IgD-negative memory B cell (primary cell): ENCODE measurements at regions not wholly inside any gene's neighbourhood (a gene's known extent, or its start where the extent isn't known, plus 50 kb on each side); places are given as distances from the start of the nearest gene placed in this dataset.
A peak's percentile ranks its signal among the peaks of the same experiment; 100 is the strongest.

Experiments
- H3K27ac Mint-ChIP-seq, 3 donors: one replicate each; pipeline ENCODE4 v1.8.0; 2020 to 2022; ENCODE audit warnings: mild to moderate bottlenecking in 3 of 3, mixed read lengths in 3 of 3, moderate library complexity in 1 of 3
- H3K27me3 Mint-ChIP-seq: one replicate; pipeline ENCODE4 v1.8.0; 2021; ENCODE audit warnings: mixed read lengths
- H3K36me3 Mint-ChIP-seq: one replicate; pipeline ENCODE4 v1.8.0; 2020; ENCODE audit warnings: mild to moderate bottlenecking, mixed read lengths
- H3K4me1 Mint-ChIP-seq, 3 donors: one replicate each; pipeline ENCODE4 v1.8.0; 2020 to 2022; ENCODE audit warnings: mixed read lengths in 3 of 3, mild to moderate bottlenecking in 1 of 3
- H3K4me3 Mint-ChIP-seq, 4 donors: one replicate each; pipeline ENCODE4 v1.8.0; 2020 to 2022; ENCODE audit warnings: mild to moderate bottlenecking in 4 of 4, mixed read lengths in 4 of 4, moderate library complexity in 3 of 4
- H3K9me3 Mint-ChIP-seq, 3 donors: one replicate each; pipeline ENCODE4 v1.8.0; 2020 to 2021; ENCODE audit warnings: mixed read lengths in 3 of 3, mild to moderate bottlenecking in 1 of 3

- no peak overlapping the region for H3K4me3 Mint-ChIP-seq
- no peaks in the 10 kb centered on the region for H3K36me3 Mint-ChIP-seq
- H3K27ac Mint-ChIP-seq: no peak overlapping the region
- H3K27me3 Mint-ChIP-seq: no peaks in the 10 kb centered on the region
- no peaks in the 10 kb centered on the region for H3K4me1 Mint-ChIP-seq
- no peaks in the 10 kb centered on the region for H3K9me3 Mint-ChIP-seq
Measured at GRCh38 chr2:180307096-180307495, 300.0 kb upstream of the CWC22 start.

- no peaks in the 10 kb centered on the region for H3K9me3 Mint-ChIP-seq
- no peaks in the 10 kb centered on the region for H3K4me1 Mint-ChIP-seq
- no peaks in the 10 kb centered on the region for H3K36me3 Mint-ChIP-seq
- no peak overlapping the region for H3K4me3 Mint-ChIP-seq
- no peak overlapping the region for H3K27ac Mint-ChIP-seq
- H3K27me3 Mint-ChIP-seq: peaks cover 2% of the 10 kb centered on the region
Measured at GRCh38 chr2:180306346-180306745, 299.2 kb upstream of the CWC22 start.

- Mint-ChIP-seq H3K27me3 (no peaks in the 10 kb centered on the region), H3K9me3 (peaks cover 0 to 15% (median 3%) of the 10 kb centered on the region in 3 donors), H3K4me3 (no peak overlapping the region), H3K27ac (no peak overlapping the region), H3K4me1 (peaks cover 0 to 4% (median 0%) of the 10 kb centered on the region in 3 donors), H3K36me3 (no peaks in the 10 kb centered on the region)
Measured at GRCh38 chr2:180291552-180292421, 284.7 kb upstream of the CWC22 start.

GRCh38 chr2:180291060-180291459, 284.0 kb upstream of the CWC22 start:
- H3K9me3 Mint-ChIP-seq: peaks cover 0 to 15% (median 3%) of the 10 kb centered on the region in 3 donors
- peaks cover 0 to 4% (median 0%) of the 10 kb centered on the region in 3 donors for H3K4me1 Mint-ChIP-seq
- H3K27ac Mint-ChIP-seq: no peak overlapping the region
- no peak overlapping the region for H3K4me3 Mint-ChIP-seq
- peaks cover 1% of the 10 kb centered on the region for H3K27me3 Mint-ChIP-seq
- no peaks in the 10 kb centered on the region for H3K36me3 Mint-ChIP-seq

- Mint-ChIP-seq H3K4me1 (peaks cover 0 to 4% (median 0%) of the 10 kb centered on the region in 3 donors), H3K27ac (no peak overlapping the region), H3K27me3 (peaks cover 3% of the 10 kb centered on the region), H3K36me3 (no peaks in the 10 kb centered on the region), H3K9me3 (peaks cover 0 to 15% (median 3%) of the 10 kb centered on the region in 3 donors), H3K4me3 (no peak overlapping the region)
Measured at GRCh38 chr2:180289627-180290026, 282.5 kb upstream of the CWC22 start.

- Mint-ChIP-seq H3K9me3 (no peaks in the 10 kb centered on the region), H3K27me3 (no peaks in the 10 kb centered on the region), H3K4me1 (no peaks in the 10 kb centered on the region), H3K27ac (no peak overlapping the region), H3K4me3 (peak overlapping the region in 1 of 4 donors; percentile 3), H3K36me3 (no peaks in the 10 kb centered on the region)
Measured at GRCh38 chr2:180279581-180279980, 272.5 kb upstream of the CWC22 start.

- H3K4me3 Mint-ChIP-seq: no peak overlapping the region
- no peaks in the 10 kb centered on the region for H3K27me3 Mint-ChIP-seq
- H3K9me3 Mint-ChIP-seq: peaks cover 0 to 3% (median 2%) of the 10 kb centered on the region in 3 donors
- H3K36me3 Mint-ChIP-seq: no peaks in the 10 kb centered on the region
- no peak overlapping the region for H3K27ac Mint-ChIP-seq
- no peaks in the 10 kb centered on the region for H3K4me1 Mint-ChIP-seq
Measured at GRCh38 chr2:180276733-180277132, 269.6 kb upstream of the CWC22 start.

- no peak overlapping the region for H3K4me3 Mint-ChIP-seq
- peaks cover 1% of the 10 kb centered on the region for H3K27me3 Mint-ChIP-seq
- H3K9me3 Mint-ChIP-seq: peaks cover 11 to 15% (median 13%) of the 10 kb centered on the region in 3 donors
- peaks cover 1% of the 10 kb centered on the region for H3K36me3 Mint-ChIP-seq
- H3K4me1 Mint-ChIP-seq: peaks cover 0 to 4% (median 1%) of the 10 kb centered on the region in 3 donors
- H3K27ac Mint-ChIP-seq: no peak overlapping the region
Measured at GRCh38 chr2:180268006-180268405, 260.9 kb upstream of the CWC22 start.

GRCh38 chr2:180261976-180262375, 254.9 kb upstream of the CWC22 start:
- peaks cover 9 to 19% (median 16%) of the 10 kb centered on the region in 3 donors for H3K4me1 Mint-ChIP-seq
- H3K36me3 Mint-ChIP-seq: peaks cover 1% of the 10 kb centered on the region
- H3K27me3 Mint-ChIP-seq: peaks cover 1% of the 10 kb centered on the region
- peaks cover 0 to 4% (median 0%) of the 10 kb centered on the region in 3 donors for H3K9me3 Mint-ChIP-seq
- no peak overlapping the region for H3K4me3 Mint-ChIP-seq
- H3K27ac Mint-ChIP-seq: no peak overlapping the region

GRCh38 chr2:180258579-180258978, 251.5 kb upstream of the CWC22 start:
- H3K4me3 Mint-ChIP-seq: no peak overlapping the region
- H3K36me3 Mint-ChIP-seq: no peaks in the 10 kb centered on the region
- no peak overlapping the region for H3K27ac Mint-ChIP-seq
- peaks cover 0 to 1% (median 0%) of the 10 kb centered on the region in 3 donors for H3K9me3 Mint-ChIP-seq
- H3K27me3 Mint-ChIP-seq: peaks cover 2% of the 10 kb centered on the region
- peaks cover 6 to 23% (median 15%) of the 10 kb centered on the region in 3 donors for H3K4me1 Mint-ChIP-seq

- peaks cover 0 to 1% (median 0%) of the 10 kb centered on the region in 3 donors for H3K9me3 Mint-ChIP-seq
- no peak overlapping the region for H3K4me3 Mint-ChIP-seq
- H3K36me3 Mint-ChIP-seq: no peaks in the 10 kb centered on the region
- peaks cover 2% of the 10 kb centered on the region for H3K27me3 Mint-ChIP-seq
- H3K4me1 Mint-ChIP-seq: peaks cover 6 to 23% (median 15%) of the 10 kb centered on the region in 3 donors
- no peak overlapping the region for H3K27ac Mint-ChIP-seq
Measured at GRCh38 chr2:180258041-180258537, 251.0 kb upstream of the CWC22 start.

- Mint-ChIP-seq H3K9me3 (peaks cover 0 to 1% (median 0%) of the 10 kb centered on the region in 3 donors), H3K27ac (no peak overlapping the region), H3K4me1 (peaks cover 6 to 21% (median 15%) of the 10 kb centered on the region in 3 donors), H3K27me3 (peaks cover 2% of the 10 kb centered on the region), H3K4me3 (no peak overlapping the region), H3K36me3 (no peaks in the 10 kb centered on the region)
Measured at GRCh38 chr2:180257247-180257646, 250.2 kb upstream of the CWC22 start.

- Mint-ChIP-seq H3K27ac (no peak overlapping the region), H3K9me3 (peaks cover 0 to 2% (median 1%) of the 10 kb centered on the region in 3 donors), H3K4me1 (peaks cover 4 to 13% (median 11%) of the 10 kb centered on the region in 3 donors), H3K36me3 (no peaks in the 10 kb centered on the region), H3K27me3 (peaks cover 2% of the 10 kb centered on the region), H3K4me3 (no peak overlapping the region)
Measured at GRCh38 chr2:180255981-180256380, 248.9 kb upstream of the CWC22 start.

GRCh38 chr2:180254872-180255271, 247.8 kb upstream of the CWC22 start:
- H3K9me3 Mint-ChIP-seq: peaks cover 0 to 2% (median 1%) of the 10 kb centered on the region in 3 donors
- H3K27ac Mint-ChIP-seq: no peak overlapping the region
- peaks cover 2% of the 10 kb centered on the region for H3K27me3 Mint-ChIP-seq
- peaks cover 0 to 4% (median under 1%) of the 10 kb centered on the region in 3 donors for H3K4me1 Mint-ChIP-seq
- no peaks in the 10 kb centered on the region for H3K36me3 Mint-ChIP-seq
- no peak overlapping the region for H3K4me3 Mint-ChIP-seq

GRCh38 chr2:180247658-180248057, 240.6 kb upstream of the CWC22 start:
- no peak overlapping the region for H3K4me3 Mint-ChIP-seq
- H3K27me3 Mint-ChIP-seq: no peaks in the 10 kb centered on the region
- H3K9me3 Mint-ChIP-seq: peaks cover 0 to 4% (median 0%) of the 10 kb centered on the region in 3 donors
- H3K4me1 Mint-ChIP-seq: no peaks in the 10 kb centered on the region
- H3K27ac Mint-ChIP-seq: no peak overlapping the region
- peaks cover 3% of the 10 kb centered on the region for H3K36me3 Mint-ChIP-seq
